HFFc6 (cell line): ENCODE measurements at regions not wholly inside any gene's neighbourhood (a gene's known extent, or its start where the extent isn't known, plus 50 kb on each side); places are given as distances from the start of the nearest gene placed in this dataset.
"Not testable (repeated sequence)": the region's sequence is repeated elsewhere in the genome, so short reads cannot be mapped to it uniquely, and the experiment has no call there.

ENCODE experiments used
- DNase-seq: peaks from one replicate; pipeline ENCODE4 v3.0.0-alpha.2; 2018
- H3K27ac Mint-ChIP-seq: 2 replicates; pipeline ENCODE4 v1.8.0; 2020; ENCODE audit warnings: mild to moderate bottlenecking, mixed read lengths
- H3K27me3 Mint-ChIP-seq: 2 replicates; pipeline ENCODE4 v1.8.0; 2021; ENCODE audit warnings: mild to moderate bottlenecking, moderate library complexity, mixed read lengths; ENCODE audit not compliant: insufficient read depth
- H3K36me3 Mint-ChIP-seq: 2 replicates; pipeline ENCODE4 v1.8.0; 2021; ENCODE audit warnings: low read depth, mixed read lengths
- H3K4me1 Mint-ChIP-seq: 2 replicates; pipeline ENCODE4 v1.8.0; 2020; ENCODE audit warnings: low read depth, mixed read lengths
- H3K4me3 Mint-ChIP-seq: 2 replicates; pipeline ENCODE4 v1.8.0; 2020; ENCODE audit warnings: mild to moderate bottlenecking, moderate library complexity, mixed read lengths
- H3K9me3 Mint-ChIP-seq: 2 replicates; pipeline ENCODE4 v1.8.0; 2020; ENCODE audit warnings: mild to moderate bottlenecking, mixed read lengths
- TF ChIP-seq, protein P1 (sequence below): fragments of 200-600 bp; sonication (generic); IDR thresholded peaks from 2 replicates; pipeline ENCODE4 v1.5.0; 2021; ENCODE audit warnings: antibody characterized with exemption, mild to moderate bottlenecking

- no peak overlapping the region for H3K4me3 Mint-ChIP-seq
- TF ChIP-seq, protein P1, sequence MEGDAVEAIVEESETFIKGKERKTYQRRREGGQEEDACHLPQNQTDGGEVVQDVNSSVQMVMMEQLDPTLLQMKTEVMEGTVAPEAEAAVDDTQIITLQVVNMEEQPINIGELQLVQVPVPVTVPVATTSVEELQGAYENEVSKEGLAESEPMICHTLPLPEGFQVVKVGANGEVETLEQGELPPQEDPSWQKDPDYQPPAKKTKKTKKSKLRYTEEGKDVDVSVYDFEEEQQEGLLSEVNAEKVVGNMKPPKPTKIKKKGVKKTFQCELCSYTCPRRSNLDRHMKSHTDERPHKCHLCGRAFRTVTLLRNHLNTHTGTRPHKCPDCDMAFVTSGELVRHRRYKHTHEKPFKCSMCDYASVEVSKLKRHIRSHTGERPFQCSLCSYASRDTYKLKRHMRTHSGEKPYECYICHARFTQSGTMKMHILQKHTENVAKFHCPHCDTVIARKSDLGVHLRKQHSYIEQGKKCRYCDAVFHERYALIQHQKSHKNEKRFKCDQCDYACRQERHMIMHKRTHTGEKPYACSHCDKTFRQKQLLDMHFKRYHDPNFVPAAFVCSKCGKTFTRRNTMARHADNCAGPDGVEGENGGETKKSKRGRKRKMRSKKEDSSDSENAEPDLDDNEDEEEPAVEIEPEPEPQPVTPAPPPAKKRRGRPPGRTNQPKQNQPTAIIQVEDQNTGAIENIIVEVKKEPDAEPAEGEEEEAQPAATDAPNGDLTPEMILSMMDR, result no peak
- DNase-seq, result no peak
- no peak overlapping the region for H3K27ac Mint-ChIP-seq
- H3K27me3 Mint-ChIP-seq, result peaks cover 4% of the 10 kb centered on the region; the same call in 1 of the 2 replicates
- H3K4me1 Mint-ChIP-seq, result peaks cover 5% of the 10 kb centered on the region; the same call in 1 of the 2 replicates
- H3K36me3 Mint-ChIP-seq, result no peaks in the 10 kb centered on the region
- H3K9me3 Mint-ChIP-seq, result no peaks in the 10 kb centered on the region
These were observed 76.7 kb upstream of the RUBCNL start for GRCh38 chr13:46463719-46464118.

GRCh38 chr13:46460223-46460622 is 73.2 kb upstream of the RUBCNL start:
- not testable (repeated sequence) for H3K36me3 Mint-ChIP-seq, H3K27ac Mint-ChIP-seq, H3K4me1 Mint-ChIP-seq, H3K4me3 Mint-ChIP-seq, H3K27me3 Mint-ChIP-seq, DNase-seq, H3K9me3 Mint-ChIP-seq

GRCh38 chr13:46457255-46457654 is 70.2 kb upstream of the RUBCNL start:
- H3K9me3 Mint-ChIP-seq, H3K4me3 Mint-ChIP-seq, H3K4me1 Mint-ChIP-seq, H3K27me3 Mint-ChIP-seq, H3K27ac Mint-ChIP-seq, DNase-seq, H3K36me3 Mint-ChIP-seq: not testable (repeated sequence)

DNA sequence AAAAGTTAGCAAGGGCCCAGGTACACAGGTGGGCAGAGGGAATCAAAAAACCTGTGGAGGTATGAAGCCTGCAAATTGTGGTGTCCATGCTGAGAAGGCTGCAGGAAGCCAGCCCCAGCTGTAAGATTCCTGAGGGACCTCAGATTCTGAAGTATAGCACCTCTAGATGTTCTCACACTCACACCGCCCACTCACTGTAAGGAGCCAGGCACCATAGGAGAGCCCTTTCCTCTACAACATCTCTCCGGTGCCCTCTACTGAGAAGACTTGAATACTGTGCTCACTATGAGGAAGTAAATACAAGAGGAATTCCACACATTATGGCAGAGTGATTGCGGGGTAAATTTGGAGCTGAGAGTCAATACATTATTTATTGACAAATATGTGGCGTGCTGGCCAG is 68.9 kb upstream of the RUBCNL start:
- H3K27me3 Mint-ChIP-seq, DNase-seq, H3K9me3 Mint-ChIP-seq, H3K4me1 Mint-ChIP-seq, H3K4me3 Mint-ChIP-seq, H3K36me3 Mint-ChIP-seq, H3K27ac Mint-ChIP-seq: not testable (repeated sequence)

- H3K4me3 Mint-ChIP-seq, H3K9me3 Mint-ChIP-seq, H3K36me3 Mint-ChIP-seq, DNase-seq, H3K4me1 Mint-ChIP-seq, H3K27me3 Mint-ChIP-seq, H3K27ac Mint-ChIP-seq: not testable (repeated sequence)
These were observed 64.1 kb upstream of the RUBCNL start for GRCh38 chr13:46451145-46451544.

- DNase-seq, H3K27ac Mint-ChIP-seq, H3K36me3 Mint-ChIP-seq, H3K4me1 Mint-ChIP-seq, H3K9me3 Mint-ChIP-seq, H3K4me3 Mint-ChIP-seq, H3K27me3 Mint-ChIP-seq: not testable (repeated sequence)
These were observed 62.9 kb upstream of the RUBCNL start for GRCh38 chr13:46449949-46450348.

GRCh38 chr13:46448148-46448547 is 61.1 kb upstream of the RUBCNL start:
- H3K9me3 Mint-ChIP-seq, H3K4me1 Mint-ChIP-seq, H3K36me3 Mint-ChIP-seq, H3K27ac Mint-ChIP-seq, H3K4me3 Mint-ChIP-seq, H3K27me3 Mint-ChIP-seq: not testable (repeated sequence)
- peak; percentile 11 for DNase-seq

GRCh38 chr13:46437808-46438404 is 50.9 kb upstream of the RUBCNL start:
- not testable (repeated sequence) for H3K36me3 Mint-ChIP-seq, H3K27me3 Mint-ChIP-seq, H3K4me3 Mint-ChIP-seq, H3K9me3 Mint-ChIP-seq, DNase-seq, H3K27ac Mint-ChIP-seq, H3K4me1 Mint-ChIP-seq
